ENCODE measurements at regions not wholly inside any gene's neighbourhood (a gene's known extent, or its start where the extent isn't known, plus 50 kb on each side); places are given as distances from the start of the nearest gene placed in this dataset.

DNA sequence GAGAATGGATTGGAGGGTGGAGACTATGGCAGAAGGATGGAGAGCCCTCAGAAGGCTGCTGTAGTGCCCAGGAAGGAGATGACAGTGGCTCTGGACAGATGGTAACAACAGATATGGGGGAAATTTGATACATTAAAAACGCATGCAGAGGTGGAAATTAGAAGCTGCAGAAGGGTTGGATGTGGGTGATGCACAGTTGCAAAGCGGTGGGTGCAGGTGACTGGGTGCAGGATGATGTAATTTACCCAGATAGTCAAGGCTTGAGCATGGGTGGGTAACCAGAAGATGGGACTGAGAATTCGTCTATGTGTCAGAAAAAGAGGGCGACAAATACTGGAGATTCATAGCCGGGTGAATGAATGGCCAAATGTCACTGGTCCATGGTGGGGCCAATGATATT is 570.3 kb downstream of the MN1 start:
- no peaks in the 10 kb centered on the region for H3K4me1 Mint-ChIP-seq
- no peaks in the 10 kb centered on the region for H3K36me3 Mint-ChIP-seq
- ATAC-seq (no peak), DNase-seq (ENCODE audit: low spot score in 2 of 2) (no peak)
- peaks cover 4% of the 10 kb centered on the region for H3K9me3 Mint-ChIP-seq
- H3K27ac Mint-ChIP-seq, result no peak overlapping the region
- H3K4me3 Mint-ChIP-seq, result no peak overlapping the region

DNA sequence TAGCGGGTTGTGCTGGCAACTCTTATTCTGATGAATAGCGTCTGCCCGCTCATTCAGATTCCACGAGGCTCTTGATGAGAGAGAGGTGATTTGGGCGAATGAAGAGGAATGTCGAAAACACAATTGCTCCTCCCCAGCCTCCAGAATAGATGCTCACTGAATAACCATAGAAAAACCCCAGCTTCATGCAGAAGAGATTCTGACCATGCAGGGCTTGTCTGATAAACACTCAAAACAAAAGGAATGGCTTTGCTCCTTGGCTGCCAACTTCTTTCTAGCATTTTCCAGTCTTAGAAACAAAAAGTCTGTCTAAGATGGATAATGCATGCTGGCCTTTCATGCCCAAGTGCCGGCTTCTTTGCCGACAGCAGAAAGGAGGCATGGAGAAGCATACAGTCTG is 569.5 kb downstream of the MN1 start:
- ATAC-seq (no peak), DNase-seq (ENCODE audit: low spot score in 2 of 2) (no peak)
- Mint-ChIP-seq H3K9me3 (peaks cover 4% of the 10 kb centered on the region), H3K27ac (no peak overlapping the region), H3K36me3 (no peaks in the 10 kb centered on the region), H3K4me3 (no peak overlapping the region), H3K4me1 (no peaks in the 10 kb centered on the region)

DNA sequence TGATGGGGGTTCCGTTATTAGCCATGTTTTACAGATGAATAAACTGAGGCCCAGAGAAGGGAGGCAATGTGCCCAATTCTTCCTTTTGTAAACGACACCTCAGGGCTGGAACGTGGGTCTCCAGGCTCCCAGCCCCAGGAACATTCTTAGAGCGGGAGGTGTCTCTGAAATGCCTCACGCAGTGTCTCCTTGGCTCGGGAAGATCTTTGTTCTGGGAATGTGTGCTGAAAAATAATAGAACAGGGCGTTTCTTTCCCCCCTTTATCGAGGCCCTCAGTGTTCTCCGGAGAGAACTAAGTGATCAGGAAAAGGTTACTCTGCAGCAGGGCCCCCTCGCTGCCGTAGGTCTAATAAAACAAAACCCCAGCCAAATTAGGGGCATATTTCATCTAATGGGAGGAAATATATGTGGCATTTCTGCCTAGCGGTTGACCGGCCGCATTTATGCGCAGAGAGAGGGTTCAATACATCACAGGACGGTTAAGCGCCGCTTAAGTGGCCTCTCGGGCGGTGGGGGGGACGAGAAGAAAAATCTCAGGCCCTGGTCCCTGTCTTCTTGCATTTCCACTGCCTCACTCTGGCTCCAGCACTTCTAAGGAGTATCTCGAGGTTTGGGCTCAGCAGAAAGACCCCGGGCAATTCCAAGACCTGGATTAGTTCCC is 564.3 kb downstream of the MN1 start:
- no peak overlapping the region for H3K4me3 Mint-ChIP-seq
- no peaks in the 10 kb centered on the region for H3K9me3 Mint-ChIP-seq
- H3K4me1 Mint-ChIP-seq, result no peaks in the 10 kb centered on the region
- DNase-seq (ENCODE audit: low spot score in 2 of 2), result no peak
- H3K36me3 Mint-ChIP-seq, result no peaks in the 10 kb centered on the region
- no peak overlapping the region for H3K27ac Mint-ChIP-seq
- no peak for ATAC-seq

DNA sequence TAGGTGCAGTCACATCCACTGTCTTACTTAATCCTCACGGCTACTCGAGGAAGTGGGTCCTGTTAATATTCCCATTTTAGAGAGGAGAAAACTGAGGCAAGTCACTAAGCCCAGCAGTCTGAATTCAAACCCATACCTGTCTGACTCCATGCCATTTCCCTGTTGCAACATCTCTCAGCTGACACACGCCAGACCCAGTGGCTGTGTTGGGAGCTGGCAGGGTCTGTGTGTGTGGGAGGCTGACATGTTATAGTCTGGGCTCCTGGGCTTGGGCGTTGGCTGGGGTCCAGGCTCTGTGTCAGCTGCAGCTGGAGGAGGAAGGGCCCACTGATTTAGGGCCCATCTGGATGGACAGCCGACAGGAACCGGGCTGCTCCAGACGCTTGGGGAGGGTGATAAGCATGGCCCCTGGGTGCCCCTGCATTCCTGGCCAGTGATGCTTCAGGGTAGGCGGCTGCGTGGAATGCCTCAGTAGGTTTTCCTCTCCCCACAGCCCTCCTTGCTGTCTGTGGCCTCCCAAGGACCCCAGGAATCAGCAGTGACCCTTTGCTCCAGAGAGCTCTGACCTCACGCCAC is 562.5 kb downstream of the MN1 start:
- DNase-seq (ENCODE audit: low spot score in 2 of 2) (no peak), ATAC-seq (peak; percentile 38)
- Mint-ChIP-seq H3K4me1 (no peaks in the 10 kb centered on the region), H3K9me3 (no peaks in the 10 kb centered on the region), H3K4me3 (no peak overlapping the region), H3K27ac (no peak overlapping the region), H3K36me3 (no peaks in the 10 kb centered on the region)

DNA sequence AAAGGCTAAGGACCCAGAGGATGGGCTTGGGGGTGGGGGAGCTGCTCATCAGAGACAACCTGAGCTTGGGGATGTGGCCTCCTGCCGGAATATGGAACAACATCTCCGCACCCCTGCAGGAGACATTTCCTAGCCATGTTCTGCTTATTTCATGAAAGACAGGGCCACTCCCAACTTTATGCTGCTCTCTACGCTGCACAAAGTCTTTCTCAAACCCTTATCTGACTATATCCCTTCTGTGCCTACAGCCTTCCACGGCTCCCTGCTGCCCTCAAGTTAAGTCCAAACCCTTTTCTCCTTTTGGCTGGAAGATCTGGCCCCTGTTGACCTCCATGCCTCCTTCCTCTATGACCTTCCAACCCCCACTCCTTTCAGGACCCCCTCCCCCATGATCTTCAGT is 562.0 kb downstream of the MN1 start:
- Mint-ChIP-seq H3K4me3 (no peak overlapping the region), H3K4me1 (no peaks in the 10 kb centered on the region), H3K36me3 (no peaks in the 10 kb centered on the region), H3K9me3 (no peaks in the 10 kb centered on the region), H3K27ac (no peak overlapping the region)
- DNase-seq (ENCODE audit: low spot score in 2 of 2), result no peak
- ATAC-seq, result no peak

DNA sequence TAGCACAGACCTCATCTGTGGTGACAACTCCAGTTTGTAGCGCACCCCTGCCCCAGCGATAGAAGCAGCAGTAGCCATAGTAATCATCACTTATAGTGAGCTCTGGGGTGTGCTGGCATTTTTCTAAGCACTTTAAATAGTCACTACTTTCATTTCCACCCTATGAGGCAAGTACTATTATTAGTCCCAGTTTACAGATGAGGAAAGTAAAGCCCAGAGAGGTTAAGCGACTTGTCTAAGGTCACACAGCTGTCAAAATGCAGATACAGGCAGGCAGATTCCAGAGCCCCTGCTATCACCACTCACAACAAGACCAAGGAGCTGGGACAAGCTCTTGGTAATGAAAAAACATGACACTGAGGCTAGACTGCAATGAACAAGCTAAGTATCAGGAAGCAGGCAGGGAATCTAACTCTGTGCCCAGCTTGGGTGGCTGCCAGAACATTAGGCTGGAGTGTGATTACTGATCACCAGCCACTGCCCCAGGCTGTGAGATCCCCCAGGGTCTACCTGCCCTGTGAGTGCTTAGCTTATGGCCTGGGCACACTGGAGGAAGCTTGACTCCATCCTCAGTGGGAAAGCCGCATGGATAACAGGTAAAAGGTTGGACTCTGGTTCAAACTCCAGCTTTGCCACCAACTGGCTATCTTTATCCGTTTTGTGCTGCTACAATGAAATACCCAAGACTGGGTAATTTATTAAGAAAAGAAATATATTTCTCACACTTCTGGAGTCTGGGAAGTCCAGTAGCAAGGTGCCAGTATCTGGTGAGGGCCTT is 561.1 kb downstream of the MN1 start:
- no peaks in the 10 kb centered on the region for H3K36me3 Mint-ChIP-seq
- H3K9me3 Mint-ChIP-seq, result no peaks in the 10 kb centered on the region
- H3K4me3 Mint-ChIP-seq, result no peak overlapping the region
- H3K27ac Mint-ChIP-seq, result no peak overlapping the region
- H3K4me1 Mint-ChIP-seq, result no peaks in the 10 kb centered on the region
- ATAC-seq (no peak), DNase-seq (ENCODE audit: low spot score in 2 of 2) (no peak)

DNA sequence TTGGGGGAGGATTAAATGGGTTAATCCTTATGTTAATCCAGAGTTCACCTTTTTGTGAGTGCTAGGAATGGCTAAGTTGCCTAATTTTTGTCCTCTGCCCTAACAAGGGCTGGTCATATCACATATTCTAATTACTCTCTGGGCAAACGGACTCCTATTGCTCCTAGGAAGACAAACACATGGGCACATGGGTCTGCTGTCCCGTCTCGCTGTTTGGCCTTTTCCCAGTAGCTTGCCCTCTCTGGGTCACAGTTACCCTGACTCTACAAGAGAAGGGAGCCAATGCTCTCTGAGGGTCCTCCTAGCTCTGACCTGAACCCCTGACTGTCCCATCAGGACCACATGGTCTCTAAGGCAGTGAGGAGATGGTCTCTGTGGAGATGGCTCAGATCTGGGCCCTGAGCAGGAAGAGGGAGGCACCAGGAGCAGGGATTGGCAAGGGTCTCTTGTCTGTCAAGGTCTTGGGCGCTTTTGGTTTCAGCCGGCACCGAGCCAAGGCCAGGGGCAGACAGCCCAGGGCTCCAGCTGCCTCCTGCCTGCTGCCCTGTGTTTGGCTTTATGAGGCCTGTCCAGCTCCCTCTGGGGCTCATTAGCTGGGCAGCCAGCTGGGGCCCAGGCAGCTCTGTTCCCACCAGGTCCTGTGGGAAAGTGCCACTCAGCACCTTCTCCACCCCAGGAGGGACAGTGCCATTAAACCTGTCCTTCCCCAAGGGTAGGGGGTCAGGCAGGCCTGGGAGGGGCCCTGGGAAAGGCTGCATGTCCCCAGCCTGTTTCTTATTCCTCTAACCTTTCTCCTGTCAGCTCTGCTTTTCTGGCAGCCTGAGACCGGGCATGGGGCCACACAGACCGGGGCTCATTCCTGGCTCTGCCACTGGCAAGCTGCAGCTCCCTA is 559.9 kb downstream of the MN1 start:
- Mint-ChIP-seq H3K9me3 (peaks cover 6% of the 10 kb centered on the region), H3K27ac (no peak overlapping the region), H3K4me1 (peaks cover 5% of the 10 kb centered on the region), H3K4me3 (no peak overlapping the region), H3K36me3 (no peaks in the 10 kb centered on the region)
- DNase-seq (ENCODE audit: low spot score in 2 of 2) (no peak), ATAC-seq (no peak)

DNA sequence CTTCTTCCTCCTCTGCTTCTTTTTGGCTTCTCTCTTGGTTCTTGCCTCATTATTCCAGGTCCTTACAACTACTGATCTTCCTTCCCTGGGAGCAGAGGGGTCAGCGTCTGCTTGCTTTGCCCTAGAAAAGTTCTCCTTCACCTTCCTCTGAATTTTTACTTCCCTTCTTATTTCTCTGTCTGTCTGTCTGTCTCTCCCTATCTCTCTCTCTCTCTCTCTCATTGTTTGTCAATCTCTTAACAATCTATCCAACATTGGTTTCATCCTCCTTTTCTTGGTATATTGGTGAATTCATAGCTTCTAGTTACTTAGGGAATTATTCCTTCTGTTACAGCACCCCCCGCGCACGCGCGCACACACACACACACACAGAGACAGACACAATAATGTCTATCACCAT is 559.1 kb downstream of the MN1 start:
- no peaks in the 10 kb centered on the region for H3K36me3 Mint-ChIP-seq
- H3K4me3 Mint-ChIP-seq, result no peak overlapping the region
- no peak overlapping the region for H3K27ac Mint-ChIP-seq
- H3K4me1 Mint-ChIP-seq, result peaks cover 12% of the 10 kb centered on the region
- ATAC-seq (no peak), DNase-seq (ENCODE audit: low spot score in 2 of 2) (no peak)
- peaks cover 7% of the 10 kb centered on the region for H3K9me3 Mint-ChIP-seq

DNA sequence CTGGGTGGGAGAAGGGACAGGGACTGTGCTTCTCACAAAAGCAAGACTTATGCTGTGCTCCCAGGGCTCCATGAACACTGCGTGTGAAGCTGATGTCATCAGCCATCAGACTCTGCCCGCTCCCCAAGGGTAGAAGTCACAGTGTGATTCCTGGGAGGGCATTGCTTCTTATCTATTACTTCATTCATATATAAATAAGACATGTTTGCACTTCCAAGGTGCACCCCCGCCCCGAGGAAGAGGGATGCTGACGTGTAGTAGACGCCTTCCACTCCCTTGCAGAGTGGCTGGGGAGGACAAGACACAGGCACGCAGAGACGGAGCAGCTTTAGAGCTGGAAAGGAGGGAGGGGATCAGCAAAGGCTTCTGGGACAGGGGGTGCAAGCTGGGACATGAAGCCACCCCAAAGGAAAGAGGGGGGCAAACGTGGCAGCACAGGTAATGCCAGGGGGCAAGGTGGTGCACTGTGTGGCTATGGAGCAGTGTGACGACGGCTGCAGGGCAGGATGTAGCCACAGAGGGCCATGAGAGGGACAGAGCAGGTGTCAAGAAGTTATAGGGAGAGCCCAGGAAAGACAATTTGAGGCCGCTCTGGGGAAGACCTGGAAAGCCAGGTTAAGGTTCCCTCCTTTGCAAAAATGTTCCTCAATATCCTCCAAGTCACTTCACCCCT is 558.5 kb downstream of the MN1 start:
- no peaks in the 10 kb centered on the region for H3K36me3 Mint-ChIP-seq
- H3K4me3 Mint-ChIP-seq, result no peak overlapping the region
- DNase-seq (ENCODE audit: low spot score in 2 of 2), result no peak
- H3K9me3 Mint-ChIP-seq, result peaks cover 7% of the 10 kb centered on the region
- H3K27ac Mint-ChIP-seq, result no peak overlapping the region
- no peak for ATAC-seq
- H3K4me1 Mint-ChIP-seq, result peaks cover 12% of the 10 kb centered on the region

DNA sequence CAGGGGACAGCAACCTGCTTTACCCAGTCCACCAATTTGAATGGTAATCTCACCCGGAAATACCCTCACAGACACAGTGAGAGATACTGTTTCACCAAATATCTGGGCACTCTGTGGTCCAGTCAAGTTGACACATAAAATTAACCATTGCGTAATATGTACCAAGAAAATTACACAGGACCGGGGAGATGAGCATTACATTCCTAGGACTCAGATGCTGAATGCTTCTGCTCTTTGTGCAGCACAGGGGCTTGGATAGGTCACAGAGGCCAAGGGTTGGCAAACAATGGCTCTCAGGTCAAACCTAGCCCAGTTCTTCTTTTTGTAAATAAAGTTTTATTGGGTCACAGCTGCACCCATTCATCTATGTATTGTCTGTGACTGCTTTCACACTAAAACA is 557.2 kb downstream of the MN1 start:
- no peak overlapping the region for H3K27ac Mint-ChIP-seq
- no peak for ATAC-seq
- peaks cover 12% of the 10 kb centered on the region for H3K4me1 Mint-ChIP-seq

DNA sequence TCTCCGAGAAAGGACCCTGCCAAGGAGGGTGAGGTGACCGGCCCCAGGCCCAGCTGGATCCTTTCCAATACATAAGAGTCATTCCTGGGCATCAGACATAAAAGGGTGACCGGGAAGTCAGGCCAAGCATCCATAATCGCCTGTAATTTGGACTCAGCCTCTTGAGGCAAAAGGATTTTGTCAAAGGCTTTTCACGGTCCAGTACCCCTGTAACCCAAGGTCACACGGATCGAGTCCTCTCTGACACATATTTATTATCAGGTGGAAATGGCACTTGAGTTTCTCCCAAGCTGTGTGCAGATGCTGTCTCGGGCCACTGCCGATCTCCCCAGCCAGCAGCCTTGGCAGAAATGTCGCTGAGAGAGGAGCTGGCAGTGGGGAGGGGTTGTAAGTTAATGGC is 556.5 kb downstream of the MN1 start:
- no peak overlapping the region for H3K4me3 Mint-ChIP-seq
- no peak overlapping the region for H3K27ac Mint-ChIP-seq
- DNase-seq (ENCODE audit: low spot score in 2 of 2), result no peak
- peaks cover 7% of the 10 kb centered on the region for H3K9me3 Mint-ChIP-seq
- no peaks in the 10 kb centered on the region for H3K36me3 Mint-ChIP-seq
- H3K4me1 Mint-ChIP-seq, result peaks cover 12% of the 10 kb centered on the region
- no peak for ATAC-seq

More for the DNA sequence above, 557.2 kb downstream of the MN1 start:
- Mint-ChIP-seq H3K4me3 (no peak overlapping the region), H3K36me3 (no peaks in the 10 kb centered on the region), H3K9me3 (peaks cover 7% of the 10 kb centered on the region)
- no peak for DNase-seq (ENCODE audit: low spot score in 2 of 2)

DNA sequence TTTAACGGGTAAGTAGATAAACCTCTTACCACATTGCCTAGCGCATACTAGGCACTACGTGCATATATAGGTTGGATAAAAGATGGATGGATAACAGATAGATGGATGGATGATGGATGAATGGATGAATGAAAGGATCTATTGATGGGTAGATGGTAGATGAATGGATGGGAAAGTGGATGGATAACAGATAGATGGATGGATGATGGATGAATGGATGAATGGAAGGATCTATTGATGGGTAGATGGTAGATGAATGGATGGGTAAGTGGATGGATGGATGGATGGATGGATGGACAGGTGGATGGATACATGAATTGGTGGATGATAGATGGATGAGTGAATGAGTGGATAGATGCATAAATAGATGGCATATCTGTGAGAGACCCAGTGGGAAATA is 555.0 kb downstream of the MN1 start:
- DNase-seq (ENCODE audit: low spot score in 2 of 2), result no peak
- no peak for ATAC-seq
- H3K4me3 Mint-ChIP-seq, result no peak overlapping the region
- H3K4me1 Mint-ChIP-seq, result peaks cover 12% of the 10 kb centered on the region
- H3K9me3 Mint-ChIP-seq, result peaks cover 7% of the 10 kb centered on the region
- H3K27ac Mint-ChIP-seq, result no peak overlapping the region
- no peaks in the 10 kb centered on the region for H3K36me3 Mint-ChIP-seq

DNA sequence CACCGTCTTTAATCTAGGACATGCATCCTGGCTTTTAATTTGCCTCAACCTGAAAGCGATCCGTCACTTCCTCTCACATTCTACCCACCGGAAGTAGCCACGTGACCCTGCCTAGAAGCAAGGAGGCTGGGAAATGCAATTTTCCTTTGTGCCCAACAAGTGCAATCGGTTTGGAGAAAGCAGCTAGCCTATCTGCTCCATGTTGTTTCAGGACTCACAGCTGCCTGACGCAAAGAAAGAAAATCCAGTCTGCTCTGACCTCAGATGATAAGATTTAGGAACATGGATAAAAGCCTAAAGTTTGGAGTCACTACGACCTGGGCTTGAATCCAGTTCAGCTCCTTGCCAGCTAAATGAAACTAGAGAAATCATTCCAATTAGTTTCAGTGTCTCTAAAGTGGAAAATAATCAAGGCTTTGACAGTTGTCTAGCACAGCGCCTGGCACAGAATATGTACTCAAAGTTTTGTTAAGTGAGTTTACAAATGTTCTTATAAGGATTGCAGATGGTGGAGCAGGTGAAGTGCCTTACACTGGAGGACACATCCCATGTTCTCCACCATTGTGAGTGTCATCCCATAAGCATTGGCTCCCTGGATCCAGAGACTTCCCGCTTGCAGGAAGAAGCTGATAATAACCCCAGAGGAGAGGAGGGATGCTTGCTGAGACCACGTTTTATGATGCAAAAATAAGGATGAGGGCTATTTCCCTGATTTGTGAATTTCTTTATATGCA is 553.7 kb downstream of the MN1 start:
- Mint-ChIP-seq H3K4me1 (peaks cover 12% of the 10 kb centered on the region), H3K4me3 (no peak overlapping the region), H3K9me3 (peaks cover 7% of the 10 kb centered on the region), H3K36me3 (no peaks in the 10 kb centered on the region), H3K27ac (no peak overlapping the region)
- ATAC-seq (no peak), DNase-seq (ENCODE audit: low spot score in 2 of 2) (no peak)

DNA sequence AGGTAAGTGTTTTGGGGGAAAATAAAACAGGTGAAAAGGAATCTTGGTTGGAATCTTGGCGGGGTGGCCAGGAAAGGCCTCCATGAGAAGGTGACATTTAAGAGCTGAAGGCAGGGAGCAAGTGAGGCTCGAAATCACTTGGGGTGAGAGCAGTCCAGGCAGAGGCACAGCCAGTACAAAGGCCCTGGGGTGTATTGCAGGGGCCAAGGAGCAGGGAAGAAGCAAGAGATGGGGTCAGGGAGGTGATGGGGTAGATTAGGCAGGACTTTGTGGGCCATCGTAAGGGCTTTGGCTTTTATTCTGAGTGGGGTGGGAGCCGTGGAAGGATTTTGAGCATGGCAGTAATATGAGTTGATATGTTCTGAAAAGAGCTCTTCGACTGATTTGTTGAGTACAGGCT is 551.1 kb downstream of the MN1 start:
- Mint-ChIP-seq H3K9me3 (peaks cover 11% of the 10 kb centered on the region), H3K4me1 (peaks cover 12% of the 10 kb centered on the region), H3K36me3 (no peaks in the 10 kb centered on the region), H3K4me3 (no peak overlapping the region), H3K27ac (no peak overlapping the region)
- no peak for DNase-seq (ENCODE audit: low spot score in 2 of 2)
- no peak for ATAC-seq
